ENCODE measurements at regions not wholly inside any gene's neighbourhood (a gene's known extent, or its start where the extent isn't known, plus 50 kb on each side); places are given as distances from the start of the nearest gene placed in this dataset.

DNA sequence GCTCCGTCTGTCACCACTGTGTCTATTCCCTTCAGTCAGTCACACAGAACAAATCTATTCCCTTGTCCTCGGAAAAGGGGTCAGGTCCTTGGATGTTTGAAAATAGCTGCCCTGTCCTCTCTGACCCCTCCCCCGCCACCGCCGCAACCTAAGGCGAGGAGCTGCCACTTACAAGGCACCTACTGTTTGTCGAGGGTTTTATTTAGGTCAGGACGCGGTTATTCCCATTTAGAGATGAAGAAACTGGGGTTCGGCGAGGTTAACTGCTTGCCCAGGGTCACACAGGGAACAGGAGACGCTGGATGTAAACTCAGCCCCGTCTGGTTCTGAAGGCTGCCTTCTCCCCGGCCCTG lies 1468.1 kb downstream of the BRD1 start:
- no peak for TF ChIP-seq CTCF (IDR thresholded peaks at IDR 0.05)
- no peak for TF ChIP-seq POLR2A (IDR thresholded peaks at IDR 0.05)

Data from adrenal gland (tissue), 5 donors.